GM10248 (cell line): ENCODE measurements at regions not wholly inside any gene's neighbourhood (a gene's known extent, or its start where the extent isn't known, plus 50 kb on each side); places are given as distances from the start of the nearest gene placed in this dataset.

ENCODE experiments used
- CTCF ChIA-PET: fragments of 300-600 bp; sonication (Branson Sonifier 250); formaldehyde crosslinking; extraction: SDS; loops from one replicate; lab custom pipeline; 2021; ENCODE audit warnings: antibody characterized with exemption; lab: Yijun Ruan, JAX
- POLR2A ChIA-PET: fragments of 350-650 bp; sonication (Branson Sonifier 250); formaldehyde crosslinking; extraction: SDS; loops from one replicate; lab custom pipeline; 2020; ENCODE audit warnings: antibody characterized with exemption; lab: Yijun Ruan, JAX
- DNase-seq: peaks from one replicate; pipeline ENCODE4 v3.0.0; 2012; ENCODE audit errors: extremely low spot score
- CTCF ChIP-seq: IDR thresholded peaks from 2 replicates; pipeline ENCODE4 v1.5.1; 2012; ENCODE audit warnings: mild to moderate bottlenecking, low read depth; ENCODE audit errors: extremely low read depth, missing control alignments, control extremely low read depth

DNA sequence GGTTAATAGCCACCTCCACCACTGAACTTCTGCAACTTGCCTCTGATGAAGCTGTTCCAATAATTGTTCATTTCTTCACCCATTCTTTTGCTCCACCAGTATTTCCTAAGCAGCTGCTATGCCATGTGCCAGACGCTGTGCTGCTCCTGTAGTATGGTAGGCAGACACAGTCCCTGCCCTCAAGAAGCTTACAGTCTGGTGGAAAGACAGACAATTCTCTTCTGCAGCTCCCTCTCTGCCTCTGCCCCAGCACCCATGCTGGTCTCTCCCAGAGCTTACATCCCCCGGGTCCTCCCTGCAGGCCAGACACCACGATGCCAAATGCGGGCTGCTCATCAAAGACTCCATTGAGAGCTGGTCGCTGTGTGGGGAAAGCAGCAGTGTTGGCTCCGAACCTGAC lies 111.6 kb upstream of the ESRRB start:
- no peak for DNase-seq
- TF ChIP-seq CTCF, result no peak
- CTCF ChIA-PET, result interaction anchor here (1.2 kb wide), 1 partner anchor 88 kb away, joined by 3 read pairs; no protein-coding TSS in a partner anchor
- POLR2A ChIA-PET, result no interaction called here

DNA sequence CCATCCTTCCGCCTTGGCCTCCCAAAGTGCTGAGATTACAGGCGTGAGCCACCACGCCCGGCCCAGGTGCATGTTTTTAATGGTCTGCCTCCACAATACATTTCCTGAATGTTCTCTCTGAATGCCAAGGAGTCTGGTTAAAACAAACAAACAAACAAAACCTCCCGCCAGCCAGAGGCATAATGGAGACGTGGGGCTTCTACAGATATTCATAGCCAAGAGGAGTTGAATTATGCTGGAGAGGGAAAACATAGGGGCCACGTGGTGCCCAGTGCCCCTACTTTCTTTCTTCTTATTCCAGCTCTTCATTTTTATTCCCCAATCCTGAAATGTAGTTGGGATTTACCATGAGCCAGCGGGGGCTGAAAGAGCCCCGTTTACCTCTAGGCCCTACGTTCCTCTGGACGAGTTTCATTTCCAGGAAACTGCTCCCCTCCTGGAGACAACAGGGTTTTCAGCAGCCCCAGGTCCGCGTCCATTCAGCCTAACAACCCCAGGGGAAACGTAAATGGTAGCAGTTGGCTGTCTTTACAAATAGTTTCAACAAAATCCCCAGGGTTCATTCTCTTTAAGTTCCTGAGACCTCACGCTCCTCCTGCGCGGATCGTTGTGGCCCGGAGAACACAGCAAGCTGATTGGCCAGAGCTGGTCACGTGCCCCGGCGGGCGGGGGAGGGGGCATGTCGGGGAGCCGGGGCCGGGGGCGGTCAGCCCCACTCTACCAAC lies 108.5 kb upstream of the ESRRB start:
- ChIA-PET POLR2A (no interaction called here), CTCF (interaction anchor here (1.3 kb wide), 1 partner anchor 16 kb away, joined by 4 read pairs; no protein-coding TSS in a partner anchor)
- DNase-seq, result peak; percentile 31
- no peak for TF ChIP-seq CTCF

DNA sequence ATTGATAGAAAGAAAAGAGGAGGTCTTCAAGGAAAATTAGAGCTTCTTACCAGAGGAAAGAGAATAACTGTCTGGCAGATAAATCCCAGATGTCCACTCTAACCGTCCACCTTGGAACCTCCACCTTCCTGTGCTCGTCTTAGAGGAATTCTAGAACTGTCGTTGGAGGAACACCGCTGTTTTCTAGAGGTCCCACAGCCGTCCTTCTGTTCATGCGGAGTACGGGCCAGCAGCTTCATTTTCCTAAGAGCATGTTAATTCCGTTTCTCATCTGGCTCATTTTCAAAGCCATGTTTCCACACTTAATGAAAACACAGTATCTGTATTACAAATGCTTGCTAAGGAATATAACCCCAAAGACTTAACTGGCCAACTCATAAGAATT lies 107.9 kb upstream of the ESRRB start:
- TF ChIP-seq CTCF, result no peak
- CTCF ChIA-PET, result interaction anchor here (1.0 to 1.3 kb wide), 2 partner anchors 16 to 86 kb away, joined by 3 to 4 read pairs; no protein-coding TSS in a partner anchor
- DNase-seq, result no peak
- POLR2A ChIA-PET, result no interaction called here

DNA sequence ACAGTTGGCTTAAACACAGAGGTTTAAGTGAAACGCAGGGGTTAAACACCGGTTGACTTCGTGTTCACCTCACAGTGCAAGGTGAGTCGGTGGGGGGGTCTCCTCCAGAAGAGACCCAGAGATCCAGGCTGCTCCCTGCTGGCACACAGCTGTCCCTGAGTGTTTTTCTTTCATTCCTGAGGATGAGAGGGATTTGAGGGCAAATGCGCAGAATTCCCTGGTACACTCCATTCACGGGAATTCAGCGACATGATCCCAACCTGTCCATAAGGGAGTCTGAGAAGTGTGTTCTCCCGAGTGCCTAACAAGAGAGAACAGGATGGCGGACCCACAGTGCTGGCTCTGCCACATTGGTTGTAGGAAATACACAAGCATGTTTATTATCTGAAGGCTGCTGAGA lies 107.2 kb upstream of the ESRRB start:
- POLR2A ChIA-PET, result no interaction called here
- no peak for DNase-seq
- CTCF ChIA-PET, result interaction anchor here (1.0 kb wide), 1 partner anchor 86 kb away, joined by 3 read pairs; no protein-coding TSS in a partner anchor
- no peak for TF ChIP-seq CTCF

- DNase-seq, result no peak
- ChIA-PET CTCF (no interaction called here), POLR2A (no interaction called here)
- TF ChIP-seq CTCF, result no peak
These were observed 104.7 kb upstream of the ESRRB start for GRCh38 chr14:76271041-76271755.

DNA sequence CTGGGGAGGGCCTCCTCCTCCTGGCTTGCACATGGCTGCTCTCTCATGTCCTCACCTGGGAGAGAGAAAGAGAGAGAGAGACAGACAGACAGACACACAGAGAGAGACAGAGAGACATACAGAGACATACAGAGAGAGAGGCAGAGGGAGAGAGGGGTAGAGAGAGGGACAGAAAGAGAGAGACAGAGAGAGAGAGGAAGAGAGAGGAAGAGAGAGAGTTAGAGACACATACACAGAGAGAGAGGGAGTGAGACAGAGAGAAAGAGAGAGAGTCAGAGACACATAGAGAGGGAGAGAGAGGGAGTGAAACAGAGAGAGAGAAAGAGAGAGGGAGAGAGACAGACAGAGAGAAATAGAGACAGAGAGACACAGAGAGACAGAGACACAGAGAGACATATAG lies 103.6 kb upstream of the ESRRB start:
- ChIA-PET POLR2A (no interaction called here), CTCF (no interaction called here)
- no peak for TF ChIP-seq CTCF
- DNase-seq, result no peak
